ENCODE measurements at regions not wholly inside any gene's neighbourhood (a gene's known extent, or its start where the extent isn't known, plus 50 kb on each side); places are given as distances from the start of the nearest gene placed in this dataset.

- WGBS, 2 donors: 68 to 87% methylated on average over 1 of the region's 1 CpG
- H3K4me3 ChIP-seq (ENCODE audit: low read depth, poor library complexity, severe bottlenecking): no peak overlapping the region
- intact Hi-C loops (cut with DNase I; ENCODE audit: low total_unique reads): no loop called here
- TF ChIP-seq CTCF (IDR thresholded peaks at IDR 0.05) (no peak), POLR2A (IDR thresholded peaks at IDR 0.05) (no peak)
- DNase-seq (ENCODE audit: low spot score in 2 of 2): no peak
Measured at GRCh38 chr5:38667499-38667776, 111.0 kb upstream of the LIFR start.

GRCh38 chr5:38669361-38669880 is 113.0 kb upstream of the LIFR start:
- no peak for TF ChIP-seq POLR2A (IDR thresholded peaks at IDR 0.05)
- no peak for TF ChIP-seq CTCF (IDR thresholded peaks at IDR 0.05)
- intact Hi-C loops (cut with DNase I; ENCODE audit: low total_unique reads): no loop called here
- no peak overlapping the region for H3K4me3 ChIP-seq (ENCODE audit: low read depth, poor library complexity, severe bottlenecking)
- DNase-seq (ENCODE audit: low spot score in 2 of 2): no peak
- 56 to 81% methylated on average over 2 of the region's 2 CpGs for WGBS, 2 donors

- WGBS, 2 donors: 65 to 78% methylated on average over 2 of the region's 2 CpGs
- intact Hi-C loops (cut with DNase I; ENCODE audit: low total_unique reads): no loop called here
- no peak overlapping the region for H3K4me3 ChIP-seq (ENCODE audit: low read depth, poor library complexity, severe bottlenecking)
- DNase-seq (ENCODE audit: low spot score in 2 of 2): no peak
- no peak for TF ChIP-seq CTCF (IDR thresholded peaks at IDR 0.05)
- no peak for TF ChIP-seq POLR2A (IDR thresholded peaks at IDR 0.05)
Measured at GRCh38 chr5:38670066-38670465, 113.6 kb upstream of the LIFR start.

- intact Hi-C loops (cut with DNase I; ENCODE audit: low total_unique reads): no loop called here
- WGBS, 2 donors: 37 to 45% methylated on average over 1 of the region's 1 CpG
- no peak overlapping the region for H3K4me3 ChIP-seq (ENCODE audit: low read depth, poor library complexity, severe bottlenecking)
- peak in 1 of 2 donors; percentile 34 for DNase-seq (ENCODE audit: low spot score in 2 of 2)
- TF ChIP-seq CTCF (IDR thresholded peaks at IDR 0.05) (no peak), POLR2A (IDR thresholded peaks at IDR 0.05) (no peak)
Measured at GRCh38 chr5:38670878-38671277, 114.4 kb upstream of the LIFR start.

- 78 to 86% methylated on average over 5 of the region's 5 CpGs for WGBS, 2 donors
- no peak for TF ChIP-seq CTCF (IDR thresholded peaks at IDR 0.05)
- TF ChIP-seq POLR2A (IDR thresholded peaks at IDR 0.05): no peak
- H3K4me3 ChIP-seq (ENCODE audit: low read depth, poor library complexity, severe bottlenecking): no peak overlapping the region
- intact Hi-C loops (cut with DNase I; ENCODE audit: low total_unique reads): no loop called here
- no peak for DNase-seq (ENCODE audit: low spot score in 2 of 2)
Measured at GRCh38 chr5:38672059-38672788, 115.8 kb upstream of the LIFR start.

GRCh38 chr5:38673671-38674071 is 117.2 kb upstream of the LIFR start:
- intact Hi-C loops (cut with DNase I; ENCODE audit: low total_unique reads): no loop called here
- H3K4me3 ChIP-seq (ENCODE audit: low read depth, poor library complexity, severe bottlenecking): no peak overlapping the region
- no peak for DNase-seq (ENCODE audit: low spot score in 2 of 2)
- 94% methylated on average over 6 of the region's 6 CpGs for WGBS, 2 donors
- TF ChIP-seq POLR2A (IDR thresholded peaks at IDR 0.05): no peak

Data from lower leg skin (tissue), 4 donors.